ENCODE measurements at regions not wholly inside any gene's neighbourhood (a gene's known extent, or its start where the extent isn't known, plus 50 kb on each side); places are given as distances from the start of the nearest gene placed in this dataset.

GRCh38 chr7:41326616-41327015 is 376.3 kb downstream of the INHBA start:
- peaks cover 4% of the 10 kb centered on the region for H3K9me3 Mint-ChIP-seq
- no peaks in the 10 kb centered on the region for H3K36me3 Mint-ChIP-seq (ENCODE audit: low read depth)
- DNase-seq = no peak
- no peak overlapping the region for H3K4me3 Mint-ChIP-seq
- ATAC-seq = no peak
- no peaks in the 10 kb centered on the region for H3K27me3 Mint-ChIP-seq
- no peak overlapping the region for H3K27ac Mint-ChIP-seq
- no peaks in the 10 kb centered on the region for H3K4me1 Mint-ChIP-seq

GRCh38 chr7:41323806-41324205 is 379.1 kb downstream of the INHBA start:
- Mint-ChIP-seq H3K27me3 (no peaks in the 10 kb centered on the region), H3K9me3 (no peaks in the 10 kb centered on the region), H3K36me3 (ENCODE audit: low read depth) (no peaks in the 10 kb centered on the region), H3K27ac (no peak overlapping the region), H3K4me3 (no peak overlapping the region), H3K4me1 (no peaks in the 10 kb centered on the region)
- DNase-seq = no peak
- ATAC-seq = no peak

DNA sequence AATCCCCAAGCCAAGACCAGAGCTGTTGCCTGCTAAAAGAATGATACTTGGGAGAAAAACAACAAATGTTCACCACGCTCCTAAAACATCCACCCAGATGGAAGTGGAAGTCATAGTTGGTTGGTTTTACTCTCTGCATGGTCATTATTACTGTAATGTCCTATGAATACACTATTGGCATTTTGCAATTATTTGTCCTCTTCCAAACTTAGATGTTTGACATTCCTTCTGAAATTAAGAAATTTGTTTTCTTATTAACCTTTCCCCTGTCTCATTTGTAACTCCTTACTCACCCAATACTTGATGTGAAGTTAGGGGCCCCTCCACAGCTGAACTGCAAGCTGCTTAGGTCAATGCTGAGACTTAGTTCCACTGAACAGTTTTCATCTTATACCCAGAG is 383.3 kb downstream of the INHBA start:
- DNase-seq (no peak), ATAC-seq (no peak)
- Mint-ChIP-seq H3K27me3 (no peaks in the 10 kb centered on the region), H3K4me3 (no peak overlapping the region), H3K9me3 (no peaks in the 10 kb centered on the region), H3K27ac (no peak overlapping the region), H3K36me3 (ENCODE audit: low read depth) (no peaks in the 10 kb centered on the region), H3K4me1 (no peaks in the 10 kb centered on the region)

GRCh38 chr7:41316410-41316809 is 386.5 kb downstream of the INHBA start:
- Mint-ChIP-seq H3K9me3 (no peaks in the 10 kb centered on the region), H3K27ac (no peak overlapping the region), H3K27me3 (no peaks in the 10 kb centered on the region), H3K4me1 (no peaks in the 10 kb centered on the region), H3K4me3 (no peak overlapping the region), H3K36me3 (ENCODE audit: low read depth) (no peaks in the 10 kb centered on the region)
- no peak for ATAC-seq
- DNase-seq = no peak

- Mint-ChIP-seq H3K27me3 (no peaks in the 10 kb centered on the region), H3K9me3 (no peaks in the 10 kb centered on the region), H3K4me3 (no peak overlapping the region), H3K4me1 (no peaks in the 10 kb centered on the region), H3K36me3 (ENCODE audit: low read depth) (no peaks in the 10 kb centered on the region), H3K27ac (no peak overlapping the region)
- no peak for DNase-seq
- no peak for ATAC-seq
Measured at GRCh38 chr7:41315764-41316163, 387.1 kb downstream of the INHBA start.

- no peaks in the 10 kb centered on the region for H3K9me3 Mint-ChIP-seq
- H3K36me3 Mint-ChIP-seq (ENCODE audit: low read depth) = no peaks in the 10 kb centered on the region
- H3K4me1 Mint-ChIP-seq = no peaks in the 10 kb centered on the region
- no peak overlapping the region for H3K4me3 Mint-ChIP-seq
- H3K27ac Mint-ChIP-seq = no peak overlapping the region
- no peaks in the 10 kb centered on the region for H3K27me3 Mint-ChIP-seq
- ATAC-seq (no peak), DNase-seq (no peak)
Measured at GRCh38 chr7:41313171-41313570, 389.7 kb downstream of the INHBA start.

DNA sequence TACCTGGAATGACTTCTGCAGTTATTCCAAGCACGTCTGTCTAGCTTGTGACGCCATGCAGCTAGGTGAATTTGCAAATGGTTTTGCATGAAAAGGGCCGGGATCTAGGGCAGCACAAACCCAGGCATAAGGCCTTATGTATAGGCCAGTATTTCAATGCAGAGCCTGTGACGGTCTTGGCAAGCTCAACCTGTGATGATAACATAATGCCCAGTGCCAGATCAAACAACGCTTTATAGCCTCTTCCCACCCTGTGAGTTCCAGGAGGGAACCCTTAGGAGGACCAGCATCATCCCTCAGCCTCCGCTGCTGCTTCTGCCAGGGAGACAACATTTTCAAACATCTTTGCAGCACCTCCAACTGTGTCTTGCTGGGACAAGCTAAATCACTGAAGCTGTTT is 390.7 kb downstream of the INHBA start:
- no peak for DNase-seq
- ATAC-seq = no peak
- Mint-ChIP-seq H3K27me3 (no peaks in the 10 kb centered on the region), H3K27ac (no peak overlapping the region), H3K4me3 (no peak overlapping the region), H3K4me1 (no peaks in the 10 kb centered on the region), H3K36me3 (ENCODE audit: low read depth) (no peaks in the 10 kb centered on the region), H3K9me3 (no peaks in the 10 kb centered on the region)

DNA sequence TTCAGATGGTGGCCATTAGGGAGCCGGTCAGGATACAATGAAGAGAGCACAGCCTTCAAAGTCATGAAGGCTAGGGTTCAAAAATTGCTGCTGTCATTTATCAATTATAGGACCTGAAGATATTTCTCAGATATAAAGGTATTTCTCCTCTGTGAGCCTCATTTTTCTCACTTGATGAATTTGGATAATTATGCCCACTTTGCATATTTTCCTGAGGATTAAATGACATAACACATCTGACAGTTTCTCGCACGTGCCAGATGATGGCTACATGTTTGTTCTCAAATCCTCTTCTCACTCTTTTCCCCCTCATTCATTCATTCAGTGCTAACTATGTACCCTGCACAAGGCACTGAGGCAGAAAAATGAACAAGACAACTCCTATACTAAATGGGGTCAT is 391.6 kb downstream of the INHBA start:
- DNase-seq (no peak), ATAC-seq (no peak)
- no peak overlapping the region for H3K4me3 Mint-ChIP-seq
- no peaks in the 10 kb centered on the region for H3K9me3 Mint-ChIP-seq
- H3K4me1 Mint-ChIP-seq = no peaks in the 10 kb centered on the region
- H3K27me3 Mint-ChIP-seq = no peaks in the 10 kb centered on the region
- H3K36me3 Mint-ChIP-seq (ENCODE audit: low read depth) = no peaks in the 10 kb centered on the region
- H3K27ac Mint-ChIP-seq = no peak overlapping the region

GRCh38 chr7:41306486-41306885 is 396.4 kb downstream of the INHBA start:
- H3K27ac Mint-ChIP-seq = no peak overlapping the region
- no peak overlapping the region for H3K4me3 Mint-ChIP-seq
- peaks cover 6% of the 10 kb centered on the region for H3K9me3 Mint-ChIP-seq
- no peaks in the 10 kb centered on the region for H3K4me1 Mint-ChIP-seq
- H3K36me3 Mint-ChIP-seq (ENCODE audit: low read depth) = no peaks in the 10 kb centered on the region
- DNase-seq (no peak), ATAC-seq (no peak)
- H3K27me3 Mint-ChIP-seq = no peaks in the 10 kb centered on the region

DNA sequence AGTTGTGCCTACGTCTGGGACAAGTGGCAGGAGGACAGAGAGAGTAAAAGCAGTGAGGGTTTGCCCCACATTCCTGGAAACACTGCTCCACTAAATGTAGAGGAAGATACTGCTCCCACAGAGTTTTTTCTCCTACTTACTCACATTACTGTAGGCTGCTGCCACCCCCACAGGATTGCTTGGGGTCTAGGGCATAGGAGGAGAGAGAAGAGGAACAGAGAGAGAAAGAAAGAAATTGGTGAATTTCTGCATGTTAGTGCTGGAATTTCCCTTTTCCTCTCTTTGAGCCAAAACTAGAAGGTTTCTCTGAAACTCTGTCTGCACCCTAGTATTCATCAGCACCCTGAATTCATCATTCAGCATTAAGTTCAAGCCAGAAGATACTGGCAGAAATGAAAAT is 397.9 kb downstream of the INHBA start:
- no peaks in the 10 kb centered on the region for H3K36me3 Mint-ChIP-seq (ENCODE audit: low read depth)
- H3K27ac Mint-ChIP-seq = no peak overlapping the region
- no peak overlapping the region for H3K4me3 Mint-ChIP-seq
- no peak for ATAC-seq
- H3K4me1 Mint-ChIP-seq = no peaks in the 10 kb centered on the region
- H3K27me3 Mint-ChIP-seq = no peaks in the 10 kb centered on the region
- DNase-seq = no peak
- peaks cover 6% of the 10 kb centered on the region for H3K9me3 Mint-ChIP-seq

- Mint-ChIP-seq H3K27ac (no peak overlapping the region), H3K4me1 (no peaks in the 10 kb centered on the region), H3K27me3 (no peaks in the 10 kb centered on the region), H3K4me3 (no peak overlapping the region), H3K9me3 (peaks cover 6% of the 10 kb centered on the region), H3K36me3 (ENCODE audit: low read depth) (no peaks in the 10 kb centered on the region)
- ATAC-seq (no peak), DNase-seq (no peak)
Measured at GRCh38 chr7:41303709-41304108, 399.2 kb downstream of the INHBA start.

GRCh38 chr7:41298409-41298808 is 404.5 kb downstream of the INHBA start:
- Mint-ChIP-seq H3K36me3 (ENCODE audit: low read depth) (no peaks in the 10 kb centered on the region), H3K27ac (no peak overlapping the region), H3K9me3 (peaks cover 2% of the 10 kb centered on the region), H3K4me1 (no peaks in the 10 kb centered on the region), H3K4me3 (no peak overlapping the region), H3K27me3 (no peaks in the 10 kb centered on the region)
- no peak for ATAC-seq
- no peak for DNase-seq

DNA sequence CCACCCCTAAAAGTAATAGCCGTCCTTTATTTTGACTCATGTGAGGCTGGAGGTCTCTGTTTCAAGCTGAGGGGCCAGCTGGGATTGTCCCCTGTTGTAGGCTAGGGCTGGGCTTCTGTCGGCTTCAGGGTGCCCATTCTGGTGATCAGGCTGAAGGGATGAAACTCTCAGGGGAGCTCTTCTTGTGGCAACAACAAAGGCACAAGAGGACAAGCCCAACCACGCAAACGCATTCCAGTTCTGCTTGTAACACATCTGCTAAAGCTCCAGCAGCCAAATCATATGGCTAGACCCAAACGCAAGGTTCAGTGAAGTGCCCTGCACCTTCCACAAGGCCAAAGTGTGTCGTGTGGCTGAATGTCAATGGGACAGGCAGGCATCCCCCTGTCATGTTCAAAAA is 405.7 kb downstream of the INHBA start:
- Mint-ChIP-seq H3K4me3 (no peak overlapping the region), H3K36me3 (ENCODE audit: low read depth) (no peaks in the 10 kb centered on the region), H3K27me3 (no peaks in the 10 kb centered on the region), H3K9me3 (peaks cover 3% of the 10 kb centered on the region), H3K27ac (no peak overlapping the region), H3K4me1 (no peaks in the 10 kb centered on the region)
- no peak for ATAC-seq
- DNase-seq = no peak

DNA sequence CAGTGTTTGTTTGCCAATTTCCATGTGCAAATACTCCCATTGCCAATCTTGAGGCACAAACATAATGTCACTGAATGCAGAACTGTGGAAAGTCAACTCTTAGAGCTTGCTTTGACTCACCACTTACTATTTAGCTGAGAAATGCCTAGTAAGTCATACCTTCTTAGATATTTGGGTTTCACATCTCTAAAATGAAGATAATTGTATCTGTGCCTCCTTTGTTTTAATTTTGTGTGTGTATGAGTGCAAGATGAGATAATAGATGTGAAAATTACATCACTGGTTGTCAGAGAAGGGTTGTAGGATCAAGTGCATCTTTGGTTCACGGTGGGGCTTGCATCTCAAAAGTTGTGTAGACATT is 407.5 kb downstream of the INHBA start:
- Mint-ChIP-seq H3K27ac (no peak overlapping the region), H3K36me3 (ENCODE audit: low read depth) (no peaks in the 10 kb centered on the region), H3K27me3 (no peaks in the 10 kb centered on the region), H3K9me3 (peaks cover 6% of the 10 kb centered on the region), H3K4me3 (no peak overlapping the region), H3K4me1 (no peaks in the 10 kb centered on the region)
- DNase-seq = no peak
- ATAC-seq = no peak

- H3K4me3 Mint-ChIP-seq = no peak overlapping the region
- H3K36me3 Mint-ChIP-seq (ENCODE audit: low read depth) = no peaks in the 10 kb centered on the region
- peaks cover 6% of the 10 kb centered on the region for H3K9me3 Mint-ChIP-seq
- ATAC-seq (no peak), DNase-seq (no peak)
- H3K27ac Mint-ChIP-seq = no peak overlapping the region
- H3K4me1 Mint-ChIP-seq = no peaks in the 10 kb centered on the region
- no peaks in the 10 kb centered on the region for H3K27me3 Mint-ChIP-seq
Measured at GRCh38 chr7:41294556-41295454, 408.1 kb downstream of the INHBA start.

DNA sequence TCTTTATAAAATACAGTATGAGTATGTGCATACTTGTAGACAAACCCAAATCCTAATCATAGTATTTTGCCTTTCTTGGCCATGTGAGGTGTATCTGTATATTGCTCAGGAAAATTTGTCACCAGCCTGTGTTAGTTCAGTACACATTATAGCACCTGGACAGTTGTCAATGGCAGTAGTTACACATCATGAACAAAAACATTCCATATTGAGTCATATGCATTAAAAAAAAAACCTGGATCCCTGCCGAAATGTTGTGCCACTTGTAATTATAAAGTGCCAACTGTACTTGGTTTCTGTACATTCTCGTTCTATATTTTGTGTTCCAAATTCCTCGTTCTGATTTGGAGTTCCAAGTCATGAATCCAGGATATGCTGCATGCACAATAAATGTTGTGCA is 410.4 kb downstream of the INHBA start:
- DNase-seq (no peak), ATAC-seq (no peak)
- Mint-ChIP-seq H3K27ac (no peak overlapping the region), H3K27me3 (no peaks in the 10 kb centered on the region), H3K9me3 (peaks cover 10% of the 10 kb centered on the region), H3K36me3 (ENCODE audit: low read depth) (no peaks in the 10 kb centered on the region), H3K4me1 (no peaks in the 10 kb centered on the region), H3K4me3 (no peak overlapping the region)

Measured in activated naive CD8-positive, alpha-beta T cell treated with anti-CD3 and anti-CD28 coated beads, Interleukin-2, amount 50 U/mL, for 24 hours (primary cell).